Mammary epithelial cell (primary cell): ENCODE measurements at regions not wholly inside any gene's neighbourhood (a gene's known extent, or its start where the extent isn't known, plus 50 kb on each side); places are given as distances from the start of the nearest gene placed in this dataset.

Source experiments
- CTCF ChIP-seq, 2 donors: IDR thresholded peaks in 1 of 2; conservative IDR thresholded peaks in 1 of 2; 2 replicates each; pipeline ENCODE4 v1.5.1; 2011 to 2012; ENCODE audit warnings: inconsistent platforms in 2 of 2, low read length in 2 of 2, mild to moderate bottlenecking in 2 of 2, control low read depth in 1 of 2, low read depth in 1 of 2; ENCODE audit not compliant: insufficient read depth in 1 of 2; ENCODE audit errors: extremely low read depth in 1 of 2
- EZH2 ChIP-seq: IDR thresholded peaks from 2 replicates; pipeline ENCODE4 v1.6.1; 2012; ENCODE audit warnings: low read length, inconsistent platforms, borderline replicate concordance

GRCh38 chr1:79547514-79547913 is 541.0 kb upstream of the ADGRL4 start:
- TF ChIP-seq CTCF (conservative IDR thresholded peaks at IDR 0.05 in 1 of 2, IDR thresholded peaks at IDR 0.05 in 1 of 2; ENCODE audit: extremely low read depth in 1 of 2, insufficient read depth in 1 of 2, low read depth in 1 of 2, low read length in 2 of 2): no peak
- no peak for TF ChIP-seq EZH2
